WI38 (cell line): ENCODE measurements at regions not wholly inside any gene's neighbourhood (a gene's known extent, or its start where the extent isn't known, plus 50 kb on each side); places are given as distances from the start of the nearest gene placed in this dataset.

ENCODE experiments used
- H3K4me3 ChIP-seq: 2 replicates; pipeline ENCODE4 v1.5.1; 2011; ENCODE audit warnings: low read depth, mild to moderate bottlenecking, control low read depth, low read length
- CTCF ChIP-seq: IDR thresholded peaks from 2 replicates; pipeline ENCODE4 v1.5.1; 2012; ENCODE audit warnings: low read depth, mild to moderate bottlenecking, control low read depth, low read length

DNA sequence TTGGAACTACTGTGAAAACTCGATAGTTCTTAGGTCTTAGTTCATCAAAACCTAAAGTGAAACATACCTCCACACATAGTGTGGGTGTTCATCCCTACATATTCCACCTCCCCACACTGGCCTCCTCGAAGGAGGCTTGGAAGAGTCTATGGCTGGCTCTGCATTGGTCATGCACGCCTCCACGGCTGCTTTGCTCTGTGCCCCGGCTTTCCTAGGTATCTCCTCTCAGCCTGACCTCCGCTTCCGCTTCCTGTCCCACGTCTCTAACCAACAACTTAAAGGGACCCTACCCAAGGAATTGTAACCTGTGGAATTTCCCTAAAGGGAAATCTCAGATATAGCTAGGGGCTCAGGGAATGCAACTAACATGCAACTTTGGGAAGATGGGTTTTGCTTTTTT lies 79.7 kb upstream of the MBNL2 start:
- H3K4me3 ChIP-seq = no peak overlapping the region
- no peak for TF ChIP-seq CTCF

- H3K4me3 ChIP-seq = no peak overlapping the region
- no peak for TF ChIP-seq CTCF
Observed at GRCh38 chr13:97145057-97145456, 77.1 kb upstream of the MBNL2 start.

- no peak overlapping the region for H3K4me3 ChIP-seq
- no peak for TF ChIP-seq CTCF
Observed at GRCh38 chr13:97148894-97149293, 73.2 kb upstream of the MBNL2 start.

DNA sequence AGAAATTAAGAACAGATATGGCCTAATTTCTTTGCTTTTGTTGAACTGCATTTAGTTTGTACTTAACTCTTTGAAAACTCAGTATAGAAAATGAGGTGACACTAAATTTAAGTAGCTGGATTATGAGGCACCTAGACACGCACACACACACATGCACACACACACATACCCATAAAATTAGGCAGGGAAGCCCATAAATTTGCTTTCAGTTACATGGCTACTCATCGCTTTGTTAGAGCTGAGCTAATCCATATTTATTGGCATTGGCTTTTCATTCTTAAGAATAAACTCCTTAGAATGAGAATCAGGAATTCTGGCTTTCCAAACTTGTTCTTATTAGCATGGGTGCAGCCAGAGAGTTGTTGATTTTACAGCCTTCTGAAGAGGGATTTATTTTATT lies 61.7 kb upstream of the MBNL2 start:
- H3K4me3 ChIP-seq = no peak overlapping the region
- TF ChIP-seq CTCF = no peak

DNA sequence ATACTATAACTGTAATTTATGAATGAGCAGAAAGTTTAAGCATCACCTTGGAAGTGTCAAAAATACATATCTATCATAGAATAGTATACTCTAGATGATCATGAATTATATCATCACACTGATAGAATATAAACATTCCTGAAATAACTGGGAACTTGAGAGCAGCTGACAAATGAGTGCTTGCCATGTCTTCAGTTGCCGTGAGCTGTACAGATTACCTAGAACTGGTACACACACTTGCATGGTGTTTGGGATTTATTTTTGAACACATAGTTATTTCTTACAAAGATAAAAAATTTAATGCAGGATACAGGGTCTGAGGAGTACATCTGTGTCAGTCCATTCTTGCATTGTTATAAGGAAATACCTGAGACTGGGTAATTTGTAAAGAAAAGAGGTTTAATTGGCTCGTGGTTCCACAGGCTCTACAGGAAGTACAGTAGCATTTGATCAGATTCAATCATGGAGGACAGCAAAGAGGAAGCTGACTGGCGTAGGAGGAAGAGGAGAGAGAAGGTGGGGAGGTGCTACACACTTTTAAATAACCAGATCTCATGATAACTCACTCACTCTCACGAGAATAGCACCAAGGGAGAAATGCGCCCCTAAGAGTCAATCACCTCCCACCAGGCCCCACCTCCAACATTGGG lies 60.4 kb upstream of the MBNL2 start:
- no peak for TF ChIP-seq CTCF
- H3K4me3 ChIP-seq = no peak overlapping the region

DNA sequence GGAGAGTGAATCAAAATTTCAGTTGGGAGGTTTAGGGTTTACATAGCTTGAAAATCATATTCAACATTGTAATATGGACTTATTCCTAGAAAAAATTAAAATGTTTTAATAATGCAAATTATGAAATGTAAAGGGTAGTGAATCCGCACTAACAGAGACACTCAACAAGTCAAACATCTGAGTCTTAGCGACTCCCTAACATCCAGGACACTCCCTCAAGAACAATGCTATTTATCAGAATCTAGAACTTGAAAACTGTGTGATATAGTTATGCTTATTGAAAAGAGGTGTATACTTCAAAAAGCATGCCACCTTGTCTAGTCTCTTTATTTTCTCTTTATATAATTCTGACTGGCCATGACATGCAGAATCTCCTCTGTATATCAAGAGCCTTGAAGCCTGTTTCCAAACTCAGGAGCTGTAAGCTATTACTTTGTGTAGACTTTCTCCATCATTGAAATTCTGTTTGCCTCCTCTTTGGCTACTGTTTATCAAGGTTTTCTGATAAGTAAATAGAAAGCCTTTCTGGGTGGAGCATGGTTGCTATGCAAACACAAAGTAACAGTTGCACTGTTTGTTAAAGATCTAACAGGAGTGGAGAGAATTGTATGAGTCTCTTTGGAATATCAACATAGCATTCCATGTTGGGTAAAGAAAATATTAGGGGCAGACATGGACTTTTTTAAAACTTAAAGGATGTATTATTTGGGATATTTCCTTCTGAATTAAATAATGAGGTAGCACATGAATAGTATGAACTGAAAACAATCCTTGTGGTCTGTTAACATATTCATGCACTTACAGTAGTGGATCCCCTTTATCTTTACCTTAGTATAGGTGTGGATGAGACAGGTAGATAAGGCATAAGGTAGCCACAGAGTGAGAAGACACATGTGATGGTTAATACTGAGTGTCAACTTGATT lies 56.4 kb upstream of the MBNL2 start:
- H3K4me3 ChIP-seq = no peak overlapping the region
- no peak for TF ChIP-seq CTCF

- no peak for TF ChIP-seq CTCF
- H3K4me3 ChIP-seq = no peak overlapping the region
Observed at GRCh38 chr13:97171136-97171535, 51.0 kb upstream of the MBNL2 start.
